ENCODE measurements at regions not wholly inside any gene's neighbourhood (a gene's known extent, or its start where the extent isn't known, plus 50 kb on each side); places are given as distances from the start of the nearest gene placed in this dataset.

GRCh38 chr1:235002706-235003300, 125.8 kb downstream of the TOMM20 start:
- no peak for DNase-seq (ENCODE audit: extremely low read depth in 1 of 4, low spot score in 3 of 4)
- Histone ChIP-seq H3K4me3 (no peak overlapping the region), H3K4me2 (ENCODE audit: insufficient read depth, low read length) (no peak overlapping the region), H2AFZ (ENCODE audit: low read depth, low read length) (no peak overlapping the region), H3K79me2 (ENCODE audit: control insufficient read depth, insufficient read depth, low read length) (no peaks in the 10 kb centered on the region), H3K9me1 (ENCODE audit: control insufficient read depth, insufficient read depth, low read length) (no peaks in the 10 kb centered on the region), H3K27me3 (ENCODE audit: control insufficient read depth in 2 of 2, insufficient read depth in 2 of 2, low read length in 2 of 2) (no peaks in the 10 kb centered on the region), H3K36me3 (ENCODE audit: control insufficient read depth, insufficient read depth, low read length) (no peaks in the 10 kb centered on the region), H4K20me1 (replicated peaks; ENCODE audit: control insufficient read depth, insufficient read depth, low read length) (no peaks in the 10 kb centered on the region), H3K9me3 (replicated peaks; ENCODE audit: control insufficient read depth, insufficient read depth, low read depth, low read length) (no peaks in the 10 kb centered on the region), H3K9ac (ENCODE audit: insufficient read depth in 1 of 2, low read depth in 2 of 2, low read length in 2 of 2) (no peak overlapping the region), H3K4me1 (replicated peaks in 1 of 2; ENCODE audit: control insufficient read depth in 2 of 2, insufficient read depth in 2 of 2, low read length in 2 of 2) (peaks cover 10 to 19% of the 10 kb centered on the region in 2 experiments; a peak in 4 of 5 replicates), H3K27ac (ENCODE audit: extremely low read depth, low read depth, low read length) (no peak overlapping the region)
- no peak for FAIRE-seq
- no peak for ATAC-seq
- in situ Hi-C loops (cut with MboI) (no loop called here), intact Hi-C loops (cut with micrococcal nuclease) (no loop called here)
- POLR2A ChIA-PET = interaction anchor here (0.6 to 1.1 kb wide), 3 partner anchors 28 to 220 kb away, joined by 3 to 5 read pairs (median 3); no protein-coding TSS in a partner anchor
- CTCF ChIA-PET (ENCODE audit: low intra/inter-chr PET ratio) = no interaction called here
- WGBS (ENCODE audit: insufficient coverage, low coverage, missing lambda C conversion rate) = 65% methylated on average over 10 of the region's 10 CpGs
- BruUV-seq (replicated peaks) = no TSS peak
- TF ChIP-seq MTF1 (CRISPR knock-in tag; IDR thresholded peaks at IDR 0.05; ENCODE audit: borderline replicate concordance) (no peak), USF2 (CRISPR knock-in tag; IDR thresholded peaks at IDR 0.05) (no peak), RBM34 (IDR thresholded peaks at IDR 0.05; ENCODE audit: borderline replicate concordance, insufficient read depth, low read length) (no peak), C11orf30 (IDR thresholded peaks at IDR 0.05; ENCODE audit: low read depth) (0 out of 2 replicates have a peak, but pooled peaks have one; percentile 22), ZNF316 (IDR thresholded peaks at IDR 0.05) (peak; percentile 44), IRF1 (CRISPR knock-in tag; IDR thresholded peaks at IDR 0.05; ENCODE audit: borderline replicate concordance) (no peak)

All from K562 (cell line).